ENCODE measurements at regions not wholly inside any gene's neighbourhood (a gene's known extent, or its start where the extent isn't known, plus 50 kb on each side); places are given as distances from the start of the nearest gene placed in this dataset.

DNA sequence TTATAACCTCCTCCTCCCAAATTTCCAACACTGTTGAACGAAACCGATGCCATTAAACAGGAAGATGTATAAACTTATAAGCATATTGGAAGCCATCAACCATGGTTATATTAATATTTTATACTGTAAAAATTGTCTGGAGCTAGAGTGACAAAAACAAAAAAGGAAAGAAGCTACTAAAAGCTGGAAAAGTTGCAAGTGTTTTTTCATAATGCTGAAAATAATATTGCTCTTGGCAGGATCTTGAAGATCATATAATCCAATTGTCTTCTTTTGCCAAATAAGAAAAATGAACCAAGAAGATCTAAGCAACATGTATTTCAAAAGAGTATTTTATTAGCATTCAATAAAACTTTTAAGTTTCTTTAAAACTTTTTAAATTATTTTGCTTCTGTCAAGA is 268.9 kb upstream of the HSF2 start:
- no peaks in the 10 kb centered on the region for H3K9me3 ChIP-seq (replicated peaks; ENCODE audit: control insufficient read depth, insufficient read depth, low read length)
- ChIA-PET SMC1A (ENCODE audit: uncharacterized antibody, unreplicated experiment) (no interaction called here), CTCF (no interaction called here), RAD21 (ENCODE audit: unreplicated experiment) (no interaction called here), POLR2A (no interaction called here)
- BruUV-seq (replicated peaks) = no TSS peak
- DNase-seq (ENCODE audit: low read depth, low spot score) (no peak), FAIRE-seq (no peak), ATAC-seq (no peak)
- no peak overlapping the region for H3K9ac ChIP-seq (ENCODE audit: control insufficient read depth, insufficient read depth, low read length)
- no peaks in the 10 kb centered on the region for H3K36me3 ChIP-seq (ENCODE audit: control insufficient read depth in 2 of 2, insufficient read depth in 2 of 2, low read length in 1 of 2)
- H3K4me1 ChIP-seq (ENCODE audit: control insufficient read depth, insufficient read depth, low read length) = no peaks in the 10 kb centered on the region
- intact Hi-C loops (cut with micrococcal nuclease; ENCODE audit: unreplicated experiment) (no loop called here), in situ Hi-C loops (cut with MboI) (no loop called here)
- no peak overlapping the region for H2AFZ ChIP-seq (ENCODE audit: control insufficient read depth, low read depth, low read length)
- H3K27ac ChIP-seq (ENCODE audit: control insufficient read depth, insufficient read depth) = no peak overlapping the region
- WGBS (ENCODE audit: insufficient coverage, insufficient replicate concordance, low lambda C conversion rate, missing lambda C conversion rate) = 31% methylated on average over 2 of the region's 2 CpGs
- H3K4me3 ChIP-seq = no peak overlapping the region
- no peaks in the 10 kb centered on the region for H3K27me3 ChIP-seq (replicated peaks in 1 of 2; ENCODE audit: control insufficient read depth in 2 of 2, insufficient read depth in 2 of 2, low read length in 1 of 2)
- H3K4me2 ChIP-seq (ENCODE audit: control insufficient read depth, insufficient read depth) = no peak overlapping the region
- no peaks in the 10 kb centered on the region for H4K20me1 ChIP-seq (ENCODE audit: control insufficient read depth, insufficient read depth)
- no peaks in the 10 kb centered on the region for H3K79me2 ChIP-seq (ENCODE audit: control insufficient read depth, insufficient read depth, low read length)
- no peak for TF ChIP-seq NR2C2 (IDR thresholded peaks at IDR 0.05; ENCODE audit: borderline replicate concordance, control insufficient read depth, insufficient read length, low read depth)
- TF ChIP-seq ZNF622 (IDR thresholded peaks at IDR 0.05) = no peak
- TF ChIP-seq YBX1 (IDR thresholded peaks at IDR 0.05) = no peak
- no peak for TF ChIP-seq POLR2AphosphoS2 (IDR thresholded peaks at IDR 0.05; ENCODE audit: low read depth, low read length)
- TF ChIP-seq ASH2L (IDR thresholded peaks at IDR 0.05; ENCODE audit: borderline replicate concordance, low read depth) = no peak
- TF ChIP-seq ZBTB4 (CRISPR knock-in tag; IDR thresholded peaks at IDR 0.05) = no peak
- TF ChIP-seq BACH1 (IDR thresholded peaks at IDR 0.05; ENCODE audit: borderline replicate concordance) = no peak
- TF ChIP-seq E2F4 (IDR thresholded peaks at IDR 0.05; ENCODE audit: low read depth, low read length) = no peak
- TF ChIP-seq NKRF (conservative IDR thresholded peaks at IDR 0.05) = no peak
- TF ChIP-seq PRDM15 (CRISPR knock-in tag; IDR thresholded peaks at IDR 0.05) = no peak
- TF ChIP-seq SMARCA5 (IDR thresholded peaks at IDR 0.05) = no peak

Data from GM12878 (cell line).